HL-60 (cell line): ENCODE measurements at regions not wholly inside any gene's neighbourhood (a gene's known extent, or its start where the extent isn't known, plus 50 kb on each side); places are given as distances from the start of the nearest gene placed in this dataset.

ENCODE experiments used
- DNase-seq, 2 experiments: peaks; one replicate each; pipeline ENCODE4 v3.0.0-alpha.2; 2010 to 2020; ENCODE audit warnings: low read depth in 1 of 2, low spot score in 1 of 2
- H3K27ac ChIP-seq: fragments of 250-450 bp; sonication (Bioruptor Pico); replicated peaks from 2 replicates; pipeline ENCODE4 v1.5.1; 2020; ENCODE audit warnings: mild to moderate bottlenecking, moderate library complexity
- H3K27me3 ChIP-seq: fragments of 250-450 bp; sonication (Bioruptor Pico); 2 replicates; pipeline ENCODE4 v1.5.1; 2021; ENCODE audit warnings: mild to moderate bottlenecking, moderate library complexity; ENCODE audit not compliant: insufficient read depth, poor library complexity, severe bottlenecking
- H3K4me3 ChIP-seq: replicated peaks from 2 replicates; pipeline ENCODE4 v1.5.1; 2011; ENCODE audit warnings: mild to moderate bottlenecking, control low read depth, low read length; ENCODE audit not compliant: insufficient read depth
- GABPA ChIP-seq: IDR thresholded peaks from 2 replicates; pipeline ENCODE4 v1.6.1; 2012; ENCODE audit warnings: low read depth
- POLR2AphosphoS5 ChIP-seq: IDR thresholded peaks from 2 replicates; pipeline ENCODE4 v1.6.1; 2012; ENCODE audit warnings: low read depth
- SPI1 ChIP-seq: IDR thresholded peaks from 2 replicates; pipeline ENCODE4 v1.6.1; 2012; ENCODE audit warnings: low read depth, mild to moderate bottlenecking, borderline replicate concordance
- TF ChIP-seq, protein P1 (sequence below): IDR thresholded peaks from 2 replicates; pipeline ENCODE4 v1.6.1; 2012; ENCODE audit warnings: low read depth; ENCODE audit not compliant: insufficient replicate concordance
- TF ChIP-seq, protein P2 (sequence below): IDR thresholded peaks from one replicate; pipeline ENCODE4 v1.5.1; 2011; ENCODE audit warnings: low read length, control low read depth, inconsistent platforms; ENCODE audit not compliant: insufficient read depth

DNA sequence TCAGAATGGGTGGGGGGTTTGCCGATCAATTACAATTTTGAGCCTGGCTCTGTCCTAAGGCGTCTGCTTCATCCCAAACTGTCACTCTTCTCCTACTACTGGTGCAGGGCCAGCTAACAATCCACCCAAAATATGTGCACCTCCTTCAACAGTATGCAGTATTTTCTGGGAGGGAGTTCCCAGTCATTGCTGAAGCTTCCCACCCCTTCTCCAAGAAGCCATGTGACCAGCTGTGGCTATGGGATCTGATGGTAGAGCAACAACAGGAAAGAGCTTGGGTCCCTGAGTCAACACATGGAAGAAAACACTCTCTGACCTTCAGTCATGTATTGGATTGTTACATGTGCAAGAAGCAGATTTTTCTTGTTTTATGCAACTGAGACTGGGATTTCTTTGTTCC lies 185.7 kb upstream of the GHITM start:
- H3K27me3 ChIP-seq: no peaks in the 10 kb centered on the region
- no peak overlapping the region for H3K4me3 ChIP-seq
- TF ChIP-seq, protein P1, sequence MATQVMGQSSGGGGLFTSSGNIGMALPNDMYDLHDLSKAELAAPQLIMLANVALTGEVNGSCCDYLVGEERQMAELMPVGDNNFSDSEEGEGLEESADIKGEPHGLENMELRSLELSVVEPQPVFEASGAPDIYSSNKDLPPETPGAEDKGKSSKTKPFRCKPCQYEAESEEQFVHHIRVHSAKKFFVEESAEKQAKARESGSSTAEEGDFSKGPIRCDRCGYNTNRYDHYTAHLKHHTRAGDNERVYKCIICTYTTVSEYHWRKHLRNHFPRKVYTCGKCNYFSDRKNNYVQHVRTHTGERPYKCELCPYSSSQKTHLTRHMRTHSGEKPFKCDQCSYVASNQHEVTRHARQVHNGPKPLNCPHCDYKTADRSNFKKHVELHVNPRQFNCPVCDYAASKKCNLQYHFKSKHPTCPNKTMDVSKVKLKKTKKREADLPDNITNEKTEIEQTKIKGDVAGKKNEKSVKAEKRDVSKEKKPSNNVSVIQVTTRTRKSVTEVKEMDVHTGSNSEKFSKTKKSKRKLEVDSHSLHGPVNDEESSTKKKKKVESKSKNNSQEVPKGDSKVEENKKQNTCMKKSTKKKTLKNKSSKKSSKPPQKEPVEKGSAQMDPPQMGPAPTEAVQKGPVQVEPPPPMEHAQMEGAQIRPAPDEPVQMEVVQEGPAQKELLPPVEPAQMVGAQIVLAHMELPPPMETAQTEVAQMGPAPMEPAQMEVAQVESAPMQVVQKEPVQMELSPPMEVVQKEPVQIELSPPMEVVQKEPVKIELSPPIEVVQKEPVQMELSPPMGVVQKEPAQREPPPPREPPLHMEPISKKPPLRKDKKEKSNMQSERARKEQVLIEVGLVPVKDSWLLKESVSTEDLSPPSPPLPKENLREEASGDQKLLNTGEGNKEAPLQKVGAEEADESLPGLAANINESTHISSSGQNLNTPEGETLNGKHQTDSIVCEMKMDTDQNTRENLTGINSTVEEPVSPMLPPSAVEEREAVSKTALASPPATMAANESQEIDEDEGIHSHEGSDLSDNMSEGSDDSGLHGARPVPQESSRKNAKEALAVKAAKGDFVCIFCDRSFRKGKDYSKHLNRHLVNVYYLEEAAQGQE: no peak
- TF ChIP-seq, protein P2, sequence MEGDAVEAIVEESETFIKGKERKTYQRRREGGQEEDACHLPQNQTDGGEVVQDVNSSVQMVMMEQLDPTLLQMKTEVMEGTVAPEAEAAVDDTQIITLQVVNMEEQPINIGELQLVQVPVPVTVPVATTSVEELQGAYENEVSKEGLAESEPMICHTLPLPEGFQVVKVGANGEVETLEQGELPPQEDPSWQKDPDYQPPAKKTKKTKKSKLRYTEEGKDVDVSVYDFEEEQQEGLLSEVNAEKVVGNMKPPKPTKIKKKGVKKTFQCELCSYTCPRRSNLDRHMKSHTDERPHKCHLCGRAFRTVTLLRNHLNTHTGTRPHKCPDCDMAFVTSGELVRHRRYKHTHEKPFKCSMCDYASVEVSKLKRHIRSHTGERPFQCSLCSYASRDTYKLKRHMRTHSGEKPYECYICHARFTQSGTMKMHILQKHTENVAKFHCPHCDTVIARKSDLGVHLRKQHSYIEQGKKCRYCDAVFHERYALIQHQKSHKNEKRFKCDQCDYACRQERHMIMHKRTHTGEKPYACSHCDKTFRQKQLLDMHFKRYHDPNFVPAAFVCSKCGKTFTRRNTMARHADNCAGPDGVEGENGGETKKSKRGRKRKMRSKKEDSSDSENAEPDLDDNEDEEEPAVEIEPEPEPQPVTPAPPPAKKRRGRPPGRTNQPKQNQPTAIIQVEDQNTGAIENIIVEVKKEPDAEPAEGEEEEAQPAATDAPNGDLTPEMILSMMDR: no peak
- TF ChIP-seq POLR2AphosphoS5: no peak
- no peak overlapping the region for H3K27ac ChIP-seq
- no peak for DNase-seq

DNA sequence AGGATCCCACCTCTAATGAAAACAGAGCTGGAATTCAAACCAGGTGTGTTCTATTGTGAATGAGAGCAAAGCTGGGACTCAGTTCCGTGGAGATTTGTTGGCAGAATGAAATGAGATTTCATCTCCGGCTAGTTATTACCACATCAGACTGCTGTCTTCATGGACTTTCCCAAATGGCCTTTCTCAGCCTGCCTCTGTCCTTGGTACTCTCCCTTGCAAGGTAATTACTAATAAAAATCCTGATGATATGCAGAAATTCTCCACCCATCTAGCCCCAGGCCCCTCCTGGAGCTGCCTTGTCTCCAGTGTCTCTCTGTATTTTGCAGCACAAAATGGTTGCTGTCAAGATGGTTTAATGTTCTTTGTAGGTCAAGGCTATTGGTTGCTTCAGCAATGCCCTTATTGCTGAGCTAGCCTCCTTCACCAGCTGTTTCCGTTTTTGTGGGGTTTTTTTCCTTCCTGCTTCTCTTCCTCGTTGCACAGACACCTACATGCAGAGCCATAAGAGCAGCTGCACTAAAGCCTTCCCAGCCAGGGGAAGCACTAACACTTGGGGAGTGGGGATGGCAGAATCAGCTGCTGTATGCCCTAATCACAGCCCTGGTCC lies 185.0 kb upstream of the GHITM start:
- peak in 1 of 2 experiments; percentile 50 for DNase-seq
- no peak for TF ChIP-seq POLR2AphosphoS5
- no peak for TF ChIP-seq GABPA
- TF ChIP-seq, protein P2: no peak
- TF ChIP-seq SPI1: no peak
- TF ChIP-seq, protein P1: peak; percentile 88
- no peak overlapping the region for H3K27ac ChIP-seq
- H3K4me3 ChIP-seq: no peak overlapping the region
- no peaks in the 10 kb centered on the region for H3K27me3 ChIP-seq

DNA sequence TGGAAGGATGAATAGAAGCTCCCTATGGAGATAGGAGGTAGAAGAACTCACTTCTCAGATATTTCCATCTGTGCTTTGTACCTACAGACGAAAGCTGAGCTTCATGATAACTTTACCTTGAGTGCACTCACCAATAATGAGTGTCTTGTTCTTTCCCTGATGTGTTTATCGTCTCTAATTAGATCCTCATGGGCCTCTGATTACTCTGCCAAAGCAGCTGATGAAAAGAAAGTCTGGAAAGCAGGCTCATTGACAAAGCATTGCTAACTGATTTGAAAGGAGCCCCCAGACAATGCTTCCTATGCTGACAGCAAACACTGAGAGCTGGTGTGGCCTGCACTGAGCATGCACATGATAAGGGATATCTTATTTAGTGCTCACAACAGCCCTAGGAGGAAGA lies 183.9 kb upstream of the GHITM start:
- DNase-seq: no peak
- Histone ChIP-seq H3K27ac (no peak overlapping the region), H3K27me3 (no peaks in the 10 kb centered on the region), H3K4me3 (no peak overlapping the region)
- TF ChIP-seq GABPA: no peak
- TF ChIP-seq SPI1: no peak

DNA sequence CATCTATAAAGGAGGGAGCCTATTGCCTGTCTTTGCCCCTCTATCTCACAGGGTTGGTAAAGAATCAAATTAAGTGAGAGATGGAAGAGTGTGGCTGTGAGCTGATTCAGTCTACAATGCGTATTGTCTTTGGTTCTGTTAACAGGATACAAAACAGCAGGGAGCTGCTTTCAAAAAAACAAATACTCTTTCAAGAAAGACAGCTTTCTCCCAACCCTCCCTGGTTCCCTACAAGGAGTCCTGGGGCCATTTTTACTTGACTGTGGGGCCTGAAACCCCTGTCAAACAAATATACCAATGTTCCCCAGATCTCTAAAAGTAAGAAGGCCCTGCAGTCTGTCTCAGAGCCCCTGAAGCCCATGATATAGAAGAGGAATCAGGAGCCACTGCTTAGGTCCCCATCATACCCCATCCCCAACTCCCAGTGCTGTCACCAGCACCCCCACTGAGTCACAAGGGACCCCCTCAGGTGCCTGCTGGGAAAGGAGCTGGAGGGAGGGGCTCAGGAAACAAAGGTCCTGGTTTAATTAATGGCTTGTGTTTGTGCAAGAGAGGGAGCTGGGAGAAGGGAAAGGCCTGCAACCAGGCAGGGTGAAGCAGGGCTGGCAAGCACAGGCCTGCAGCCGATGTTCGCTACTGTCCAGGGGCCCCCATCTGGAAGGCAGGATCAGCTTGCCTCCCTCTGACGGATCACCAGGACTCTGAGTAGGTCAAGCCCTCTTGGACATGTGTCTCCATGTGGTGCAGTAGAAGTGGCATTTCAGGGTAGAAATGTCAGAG lies 182.0 kb upstream of the GHITM start:
- H3K4me3 ChIP-seq: no peak overlapping the region
- DNase-seq: no peak
- H3K27me3 ChIP-seq: no peaks in the 10 kb centered on the region
- no peak overlapping the region for H3K27ac ChIP-seq
- TF ChIP-seq, protein P1: no peak
- no peak for TF ChIP-seq GABPA
- TF ChIP-seq, protein P2: no peak
- no peak for TF ChIP-seq POLR2AphosphoS5
- TF ChIP-seq SPI1: no peak
